Stimulated activated CD4-positive, alpha-beta T cell treated with anti-CD3 and anti-CD28 coated beads, Interleukin-12 subunit alpha, Interleukin-12 subunit beta, amount 100 ng/mL, for 4 hours (primary cell): ENCODE measurements at regions not wholly inside any gene's neighbourhood (a gene's known extent, or its start where the extent isn't known, plus 50 kb on each side); places are given as distances from the start of the nearest gene placed in this dataset.

Experiments used
- DNase-seq: peaks from one replicate; pipeline ENCODE4 v3.0.0-alpha.2; 2020

GRCh38 chr3:70840106-70840870 lies 527.9 kb upstream of the MDFIC2 start:
- DNase-seq = no peak

GRCh38 chr3:70833239-70833960 lies 521.0 kb upstream of the MDFIC2 start:
- DNase-seq = no peak

GRCh38 chr3:70832834-70833205 lies 520.4 kb upstream of the MDFIC2 start:
- no peak for DNase-seq

GRCh38 chr3:70832089-70832833 lies 519.8 kb upstream of the MDFIC2 start:
- DNase-seq = no peak

- no peak for DNase-seq
Measured at GRCh38 chr3:70829092-70829491, 516.7 kb upstream of the MDFIC2 start.

- no peak for DNase-seq
Measured at GRCh38 chr3:70824773-70825172, 512.3 kb upstream of the MDFIC2 start.

DNA sequence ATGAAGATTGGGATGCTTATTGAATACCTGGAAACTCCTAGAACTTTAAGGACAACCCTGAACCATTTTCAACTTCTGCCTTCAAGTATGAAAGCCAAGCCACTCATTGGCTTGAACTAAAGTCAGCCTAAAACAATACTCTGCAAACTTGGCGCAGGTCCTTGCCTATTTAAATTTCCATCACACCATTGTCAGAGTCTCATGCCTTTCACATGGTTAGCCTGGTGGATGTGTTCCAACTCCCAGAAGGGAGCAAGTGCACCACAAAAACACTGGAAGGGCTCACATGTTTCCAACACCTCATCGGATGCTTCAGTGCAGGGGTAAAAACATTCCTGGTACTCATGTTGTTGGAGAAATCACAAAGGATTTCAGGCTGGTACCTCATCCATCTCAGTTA lies 511.6 kb upstream of the MDFIC2 start:
- no peak for DNase-seq

DNA sequence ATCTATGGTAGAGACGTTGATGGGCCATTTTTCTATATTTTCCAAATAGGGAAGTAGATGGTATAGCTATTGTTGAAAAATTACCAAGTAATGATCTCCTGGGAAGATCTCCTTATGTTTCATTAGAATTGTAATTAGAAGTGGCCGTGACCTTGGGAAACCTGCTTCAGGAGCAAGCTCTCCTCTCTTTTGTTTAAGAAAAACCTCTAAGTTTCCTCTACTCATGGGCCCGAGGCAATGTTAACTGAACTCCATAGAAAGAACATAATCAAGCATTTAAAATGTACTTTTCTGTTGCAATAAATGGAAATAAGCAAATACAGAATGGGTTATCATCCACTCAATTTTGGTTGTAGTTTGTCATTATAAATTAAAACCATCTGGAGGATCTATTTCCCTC lies 511.2 kb upstream of the MDFIC2 start:
- no peak for DNase-seq

GRCh38 chr3:70822669-70823068 lies 510.2 kb upstream of the MDFIC2 start:
- no peak for DNase-seq

GRCh38 chr3:70821602-70822001 lies 509.2 kb upstream of the MDFIC2 start:
- no peak for DNase-seq

DNA sequence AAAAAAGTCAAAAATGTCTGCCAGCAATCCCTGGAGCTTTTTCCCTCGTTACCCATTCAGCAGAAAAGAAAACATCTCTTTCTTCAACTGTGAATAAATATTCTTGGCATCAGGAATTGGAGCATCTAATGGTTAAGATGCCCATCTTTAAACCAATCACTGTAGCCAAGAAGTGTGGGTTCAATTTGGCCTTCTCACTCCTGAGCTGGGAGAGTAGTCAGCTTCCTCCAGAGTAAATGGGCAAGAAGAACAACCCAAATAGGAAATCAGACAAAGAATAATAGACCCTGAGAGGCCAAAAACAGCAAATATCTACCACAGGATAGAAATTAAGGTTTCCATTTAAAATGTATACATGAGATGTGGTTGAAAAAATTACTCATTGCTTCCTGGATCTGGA lies 508.0 kb upstream of the MDFIC2 start:
- no peak for DNase-seq

- DNase-seq = no peak
Measured at GRCh38 chr3:70818145-70818544, 505.7 kb upstream of the MDFIC2 start.

DNA sequence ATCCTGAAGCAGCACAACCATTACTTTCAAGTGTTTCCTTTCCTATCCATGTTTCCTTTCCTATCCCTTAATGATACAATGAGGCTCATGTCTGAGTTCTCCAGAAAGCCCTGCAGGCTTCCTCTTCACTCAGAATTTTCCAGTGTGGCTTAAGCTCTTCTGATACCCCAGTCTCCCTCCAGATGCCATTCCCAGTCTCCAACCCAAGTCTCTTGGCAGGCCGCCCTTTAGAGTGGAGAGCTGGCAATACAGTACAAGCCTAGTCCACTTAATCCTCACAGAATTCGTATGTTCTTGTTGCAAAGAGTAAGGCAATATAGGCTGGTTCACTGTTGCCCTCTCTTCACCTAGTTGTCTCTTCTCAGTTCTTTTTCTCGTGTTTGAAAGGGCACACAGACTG lies 503.9 kb upstream of the MDFIC2 start:
- no peak for DNase-seq

GRCh38 chr3:70815817-70816216 lies 503.4 kb upstream of the MDFIC2 start:
- DNase-seq = no peak

GRCh38 chr3:70813311-70813710 lies 500.9 kb upstream of the MDFIC2 start:
- no peak for DNase-seq

DNA sequence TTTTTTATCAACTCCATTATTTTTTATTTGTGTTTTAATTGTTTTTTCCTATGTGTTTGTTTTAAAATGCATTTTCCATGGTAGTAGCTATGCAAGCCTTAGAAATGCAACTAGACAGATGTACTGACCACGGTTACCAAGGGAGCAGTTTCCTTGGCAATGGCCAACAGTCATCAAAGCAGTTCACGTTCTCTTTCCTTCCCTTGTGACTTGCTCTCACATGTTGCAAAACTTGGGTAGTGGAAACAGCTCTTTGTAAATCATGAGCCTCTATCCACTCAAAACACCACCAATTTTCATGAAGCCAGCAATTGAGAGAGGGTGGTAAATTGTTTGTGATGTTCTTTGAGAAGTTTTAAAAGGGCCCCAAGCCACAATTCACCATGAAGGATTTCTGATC lies 499.4 kb upstream of the MDFIC2 start:
- DNase-seq = no peak

GRCh38 chr3:70808881-70809280 lies 496.4 kb upstream of the MDFIC2 start:
- no peak for DNase-seq

- DNase-seq = no peak
Measured at GRCh38 chr3:70806556-70806955, 494.1 kb upstream of the MDFIC2 start.

DNA sequence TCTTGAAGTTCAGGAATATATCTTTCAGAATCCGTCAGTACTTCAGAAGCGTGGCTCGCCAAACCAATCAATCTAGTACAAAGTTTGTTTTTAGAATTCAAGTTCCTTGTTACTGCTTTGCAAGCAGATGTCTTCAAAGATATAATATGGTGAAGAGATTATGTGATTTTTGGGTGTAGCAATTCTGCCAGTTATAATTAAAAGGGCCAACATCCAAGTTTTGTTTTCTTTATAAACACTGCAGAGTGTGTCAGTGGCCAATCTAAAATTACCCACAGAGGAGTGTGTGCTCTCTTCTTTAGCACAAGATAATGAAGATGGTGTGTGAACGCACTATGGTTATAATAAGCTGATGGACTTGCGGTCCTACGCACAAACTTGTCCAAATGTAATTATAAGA lies 493.6 kb upstream of the MDFIC2 start:
- no peak for DNase-seq

DNA sequence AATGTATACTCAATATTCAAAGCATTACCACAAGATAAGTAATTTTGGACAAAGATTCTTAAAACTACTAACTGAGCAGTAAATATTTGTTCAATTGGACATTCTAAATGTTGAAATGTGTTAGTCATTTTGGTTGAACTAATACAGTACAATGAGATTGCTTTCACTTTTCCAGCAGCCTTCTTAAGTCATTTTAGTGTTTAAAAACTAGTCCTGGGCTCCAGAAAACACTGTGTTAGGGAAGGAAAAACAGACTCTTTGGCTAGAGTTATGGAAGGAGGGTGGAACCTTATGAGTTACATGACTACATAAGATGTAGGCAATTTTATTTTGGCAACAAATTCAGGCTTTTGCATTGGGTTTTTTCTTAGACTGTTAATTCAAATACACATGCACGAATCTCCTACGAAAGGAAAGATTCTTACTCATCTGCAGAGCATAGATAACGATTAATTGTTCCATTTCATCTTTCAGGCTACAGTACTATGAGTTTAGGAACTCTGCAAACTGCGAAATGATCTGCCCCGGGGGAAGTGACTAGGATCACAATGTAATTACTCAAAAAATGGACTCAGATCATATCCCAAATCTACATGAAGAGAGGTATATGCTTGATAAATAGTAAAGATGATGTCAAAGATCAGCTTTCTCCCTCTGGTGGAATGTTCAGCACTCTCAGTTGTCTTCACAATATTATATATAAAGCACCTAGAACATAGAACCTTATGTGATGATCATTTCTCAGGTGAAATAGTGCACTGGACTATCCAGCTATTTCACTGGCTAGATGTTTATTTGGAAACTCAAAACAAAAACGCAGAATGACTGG lies 492.8 kb upstream of the MDFIC2 start:
- no peak for DNase-seq

DNA sequence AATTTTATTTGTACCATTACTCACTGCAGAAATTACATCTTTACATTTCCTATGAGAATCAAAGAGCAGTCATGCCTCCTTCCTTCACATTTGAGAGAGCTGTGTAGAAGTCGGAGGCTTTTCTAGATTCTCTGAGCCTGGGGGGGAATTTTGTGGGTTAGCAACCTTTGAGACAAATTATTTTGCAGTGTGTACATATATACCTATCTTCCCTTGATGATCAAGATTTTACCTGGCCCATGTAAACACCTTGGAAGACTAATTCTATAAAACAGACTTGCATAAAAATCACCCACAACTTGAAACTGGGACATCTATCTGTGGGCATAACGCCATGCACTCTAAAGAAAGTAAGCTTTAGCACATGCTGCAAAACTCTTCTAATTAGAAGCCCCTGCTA lies 491.5 kb upstream of the MDFIC2 start:
- DNase-seq = no peak

DNA sequence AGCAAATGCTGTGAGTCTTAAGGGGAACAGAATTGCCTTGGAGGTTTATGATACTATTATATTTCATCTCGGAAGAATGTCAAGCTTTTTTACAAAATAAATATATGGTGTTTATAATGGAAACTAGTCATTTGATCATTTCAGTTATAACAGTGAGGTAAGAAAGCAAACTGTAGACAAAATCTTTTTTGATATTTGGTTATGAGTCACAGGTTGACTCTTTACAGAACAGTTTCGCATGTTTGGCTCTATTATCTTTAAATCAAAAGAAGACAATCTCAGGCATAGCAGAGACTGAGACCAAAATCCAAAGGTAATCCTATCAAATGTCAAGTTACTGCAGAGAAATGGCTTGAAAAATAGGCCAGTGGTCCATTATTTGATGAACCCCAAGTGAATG lies 490.9 kb upstream of the MDFIC2 start:
- no peak for DNase-seq

GRCh38 chr3:70800951-70801350 lies 488.5 kb upstream of the MDFIC2 start:
- DNase-seq = no peak
